HG03342 (cell line): ENCODE measurements at regions not wholly inside any gene's neighbourhood (a gene's known extent, or its start where the extent isn't known, plus 50 kb on each side); places are given as distances from the start of the nearest gene placed in this dataset.
"Not testable (repeated sequence)": the region's sequence is repeated elsewhere in the genome, so short reads cannot be mapped to it uniquely, and the experiment has no call there.

Experiments used
- ATAC-seq: cut with Tn5 transposase; IDR thresholded peaks from one replicate; pipeline ENCODE4 v1.9.1; 2021; ENCODE audit warnings: mild to moderate bottlenecking, moderate library complexity; ENCODE audit not compliant: unreplicated experiment

DNA sequence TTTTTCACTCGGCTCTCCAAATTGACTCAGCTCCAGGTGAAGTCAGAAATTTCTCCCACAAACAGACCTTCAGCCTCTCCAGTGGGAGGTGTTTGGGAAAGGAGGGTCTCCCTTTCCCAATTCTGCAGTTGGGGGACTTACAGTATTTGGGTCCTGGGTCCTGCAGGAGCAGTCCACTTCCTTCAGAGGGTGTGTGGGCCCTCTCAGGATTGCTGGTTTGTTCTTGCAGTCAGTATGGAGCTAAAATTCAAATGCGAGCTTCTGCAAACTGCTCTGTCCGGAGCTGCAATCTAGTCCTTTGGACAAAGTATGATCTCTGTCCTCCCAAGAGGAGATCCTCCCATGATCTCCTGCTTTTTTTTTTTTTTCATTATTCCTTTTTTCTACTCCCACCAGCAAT is 87.9 kb upstream of the MSTN start:
- ATAC-seq, result no peak

GRCh38 chr2:190149908-190150307 is 87.4 kb upstream of the MSTN start:
- no peak for ATAC-seq

DNA sequence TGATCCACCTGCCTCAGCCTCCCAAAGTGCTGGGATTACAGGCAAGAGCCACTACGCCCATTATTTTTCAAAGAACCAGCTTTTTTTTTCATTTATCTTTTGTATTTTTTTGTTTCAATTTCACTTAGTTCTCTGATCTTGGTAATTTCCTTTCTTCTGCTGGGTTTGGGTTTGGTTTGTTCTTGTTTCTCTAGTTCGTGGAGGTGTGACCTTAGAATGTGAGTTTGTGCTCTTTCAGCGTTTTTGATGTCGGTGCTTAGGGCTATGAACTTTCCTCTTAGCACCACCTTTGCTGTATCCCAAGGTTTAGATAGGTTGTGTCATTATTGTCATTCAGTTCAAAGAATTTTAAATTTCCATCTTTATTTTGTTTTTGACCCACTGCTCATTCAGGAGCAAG is 86.7 kb upstream of the MSTN start:
- no peak for ATAC-seq

DNA sequence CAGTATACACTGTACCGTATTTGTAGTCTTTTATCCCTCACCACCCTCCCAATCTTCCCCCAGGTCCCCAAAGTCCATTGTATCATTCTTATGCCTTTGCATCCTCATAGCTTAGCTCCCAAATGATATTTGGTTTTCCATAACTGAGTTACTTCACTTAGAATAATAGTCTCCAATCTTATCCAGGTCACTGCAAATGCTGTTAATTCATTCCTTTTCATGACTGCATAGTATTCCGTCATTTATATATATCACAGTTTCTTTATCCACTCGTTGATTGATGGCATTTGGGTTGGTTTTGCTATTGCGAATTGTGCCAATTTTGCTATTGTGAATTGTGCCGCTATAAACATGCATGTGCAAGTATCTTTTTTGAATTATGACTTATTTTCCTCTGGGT is 83.6 kb upstream of the MSTN start:
- ATAC-seq, result not testable (repeated sequence)

DNA sequence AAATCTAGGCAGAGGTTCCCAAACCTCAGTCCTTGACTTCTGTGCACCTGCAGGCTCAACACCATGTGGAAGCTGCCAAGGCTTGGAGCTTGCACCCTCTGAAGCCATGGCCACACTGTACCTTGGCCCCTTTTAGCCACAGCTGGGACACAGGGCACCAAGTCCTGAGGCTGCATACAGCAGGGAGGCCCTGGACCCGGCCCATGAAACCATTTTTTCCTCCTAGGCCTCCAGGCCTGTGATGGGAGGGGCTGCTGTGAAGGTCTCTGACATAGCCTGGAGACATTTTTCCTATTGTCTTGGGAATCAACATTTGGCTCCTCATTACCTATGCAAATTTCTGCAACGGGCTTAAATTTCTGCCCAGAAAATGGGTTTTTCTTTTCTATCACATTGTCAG is 77.9 kb upstream of the MSTN start:
- not testable (repeated sequence) for ATAC-seq

DNA sequence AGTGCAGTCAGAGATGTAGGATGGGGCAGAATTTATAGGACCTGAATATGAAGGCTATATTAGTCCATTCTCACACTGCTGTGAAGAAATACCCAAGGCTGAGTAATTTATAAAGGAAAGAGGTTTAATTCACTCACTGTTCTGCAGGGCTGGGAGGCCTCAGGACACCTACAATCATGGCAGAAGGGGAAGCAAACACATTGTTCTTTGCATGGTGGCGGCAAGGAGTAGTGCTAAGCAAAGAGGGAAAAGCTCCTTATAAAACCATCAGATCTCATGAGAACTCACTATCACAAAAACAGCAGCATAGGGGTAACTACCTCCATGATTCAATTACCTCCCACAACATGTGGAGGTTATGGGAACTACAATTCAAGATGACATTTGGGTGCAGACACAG is 76.8 kb upstream of the MSTN start:
- ATAC-seq, result no peak

DNA sequence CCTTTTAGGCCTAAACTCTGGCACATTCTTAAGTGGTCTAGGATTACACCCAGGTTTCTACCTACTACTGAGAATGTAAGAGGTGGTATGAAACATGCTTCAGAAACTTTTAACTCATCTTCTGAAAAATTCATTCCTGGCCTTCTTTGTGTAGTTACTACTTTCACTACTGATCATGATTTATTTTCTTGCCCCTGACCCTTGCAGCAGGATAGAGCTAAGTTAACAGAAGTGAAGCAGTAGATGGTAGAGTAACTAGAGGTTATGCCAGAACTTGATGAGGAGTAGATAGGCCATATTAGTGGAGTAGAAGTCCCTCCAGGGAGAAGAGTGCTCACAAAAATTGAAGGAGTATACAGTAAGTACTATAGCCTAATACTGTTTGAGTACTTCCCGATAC is 75.5 kb upstream of the MSTN start:
- ATAC-seq, result no peak

GRCh38 chr2:190137561-190137960 is 75.0 kb upstream of the MSTN start:
- ATAC-seq, result no peak

- ATAC-seq, result no peak
These were observed 74.3 kb upstream of the MSTN start for GRCh38 chr2:190136825-190137224.

GRCh38 chr2:190136259-190136658 is 73.7 kb upstream of the MSTN start:
- ATAC-seq, result no peak

GRCh38 chr2:190129421-190130199 is 67.1 kb upstream of the MSTN start:
- no peak for ATAC-seq

DNA sequence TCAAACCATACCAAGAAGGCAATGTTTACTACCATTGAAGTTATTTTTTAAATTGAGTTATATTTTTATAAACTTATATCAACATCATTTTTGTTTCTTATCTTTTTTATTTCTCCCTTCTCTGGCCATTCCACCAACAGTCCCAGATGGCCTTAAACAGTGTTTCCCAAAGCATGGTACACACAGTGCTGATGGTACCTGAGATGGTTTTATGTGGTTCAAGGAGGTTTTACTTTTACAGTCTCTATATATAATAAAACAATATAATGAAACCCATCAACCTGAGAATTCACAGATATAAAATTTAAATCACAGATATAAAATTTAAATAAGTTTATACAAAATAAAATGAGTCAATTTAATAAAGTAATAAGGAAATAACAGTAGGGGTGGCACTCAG is 65.1 kb upstream of the MSTN start:
- no peak for ATAC-seq

- ATAC-seq, result no peak
These were observed 64.3 kb upstream of the MSTN start for GRCh38 chr2:190126798-190127197.

GRCh38 chr2:190123956-190124355 is 61.4 kb upstream of the MSTN start:
- ATAC-seq, result no peak

DNA sequence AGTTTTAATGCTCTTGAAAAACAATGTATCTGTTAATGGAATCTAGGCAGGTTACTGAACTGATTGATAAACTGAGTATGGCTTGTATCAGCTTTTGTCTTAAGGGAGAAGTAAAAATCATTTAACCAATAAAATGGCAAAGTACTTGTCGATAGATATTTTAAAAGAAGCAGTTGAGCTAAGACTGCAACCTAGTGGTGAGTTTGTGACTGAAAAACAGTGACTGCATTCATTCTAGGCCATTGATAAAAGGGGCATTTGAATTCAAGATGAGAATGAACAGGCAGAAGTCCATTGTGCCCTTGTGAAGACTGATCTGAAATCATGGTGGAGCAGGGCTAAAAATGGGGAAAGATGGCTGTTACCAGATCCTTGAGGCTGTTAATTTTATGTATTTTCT is 59.4 kb upstream of the MSTN start:
- ATAC-seq, result peak; percentile 79

GRCh38 chr2:190121305-190121704 is 58.8 kb upstream of the MSTN start:
- no peak for ATAC-seq

DNA sequence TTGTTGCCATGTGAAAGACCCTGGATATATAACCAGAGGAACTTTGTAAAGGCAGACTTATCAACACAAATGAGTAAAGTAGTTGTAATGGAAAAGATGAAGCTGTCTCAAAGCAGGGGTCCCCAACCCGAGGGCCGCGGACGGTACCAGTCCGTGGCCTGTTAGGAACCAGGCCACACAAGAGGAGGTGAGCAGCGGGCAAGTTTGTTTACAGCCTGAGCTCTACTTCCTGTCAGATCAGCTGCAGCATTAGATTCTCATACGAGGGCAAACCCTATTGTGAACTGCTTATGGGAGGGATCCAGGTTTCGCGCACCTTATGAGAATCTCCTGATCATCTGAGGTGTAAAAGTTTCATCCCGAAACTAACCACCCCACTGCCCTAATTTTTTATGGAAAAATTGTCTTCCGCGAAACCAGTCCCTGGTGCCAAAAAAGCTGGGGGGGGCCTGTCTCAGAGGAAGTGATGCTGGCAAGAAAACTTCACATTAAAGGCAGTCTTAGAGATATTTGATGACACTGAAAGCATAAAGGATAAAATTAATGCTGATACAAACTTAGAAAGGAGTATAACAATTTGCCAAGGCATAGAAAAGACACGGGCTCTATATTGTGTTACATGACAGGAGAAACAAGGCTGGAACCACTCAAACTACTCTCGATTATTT is 57.5 kb upstream of the MSTN start:
- ATAC-seq, result no peak

DNA sequence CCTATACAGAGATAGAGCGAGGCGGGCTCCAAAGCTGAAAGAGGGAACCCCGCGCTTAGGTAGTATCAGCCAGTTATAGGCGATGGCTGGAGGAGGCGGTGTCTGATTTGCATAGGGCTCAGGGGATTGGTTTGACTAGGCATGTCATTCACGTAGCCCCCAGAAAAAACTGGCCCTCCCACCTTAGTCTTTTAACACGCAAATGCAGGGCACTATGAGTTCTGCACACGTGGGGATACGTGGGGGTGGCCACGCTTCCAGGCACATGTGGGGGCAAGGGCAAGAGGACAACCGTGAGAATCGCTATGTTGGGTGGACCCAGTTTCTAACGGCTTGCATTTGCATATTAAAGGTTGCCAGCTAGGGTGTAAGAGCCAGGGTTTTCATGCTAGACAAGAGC is 56.7 kb upstream of the MSTN start:
- no peak for ATAC-seq

DNA sequence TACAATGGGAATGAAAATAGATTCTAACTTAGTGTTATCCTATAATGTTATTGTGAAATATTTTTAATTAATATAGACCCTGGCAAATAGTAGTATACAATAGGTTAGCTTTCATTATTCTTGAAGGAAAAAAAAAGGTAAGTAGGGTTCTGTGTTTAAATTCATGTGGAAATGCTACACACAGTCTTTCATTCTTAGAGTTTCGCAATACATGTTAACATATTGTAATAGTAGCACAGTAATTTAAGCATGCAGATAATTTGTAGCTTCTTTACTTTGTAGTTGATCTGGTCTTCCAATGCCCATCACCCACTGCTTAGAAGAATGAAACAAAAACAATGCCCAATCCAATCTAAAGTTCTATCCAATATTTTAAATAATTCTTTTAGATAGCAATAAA is 54.8 kb upstream of the MSTN start:
- no peak for ATAC-seq

DNA sequence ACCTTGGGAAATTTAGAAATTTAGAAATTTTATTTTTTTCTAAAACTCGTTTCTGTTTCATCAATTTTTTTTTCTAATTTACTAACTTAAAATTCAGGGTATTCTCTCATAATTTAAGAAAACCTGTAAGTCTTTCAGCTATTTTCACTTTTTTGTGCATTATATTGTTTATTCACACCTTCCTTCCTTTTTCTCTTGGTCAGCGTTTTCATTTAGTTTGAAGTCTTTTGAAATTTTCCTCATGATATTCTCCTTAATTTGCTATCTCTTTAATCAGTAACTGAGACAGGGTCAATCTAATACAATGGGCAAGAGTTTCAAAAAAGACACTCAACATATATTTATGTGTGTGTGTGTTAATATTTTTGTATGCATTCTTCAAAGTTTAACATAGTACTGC is 50.5 kb upstream of the MSTN start:
- no peak for ATAC-seq
